GM12891 (cell line): ENCODE measurements at regions not wholly inside any gene's neighbourhood (a gene's known extent, or its start where the extent isn't known, plus 50 kb on each side); places are given as distances from the start of the nearest gene placed in this dataset.

Experiments used
- POLR2A ChIP-seq: IDR thresholded peaks from 2 replicates; pipeline ENCODE4 v1.6.1; 2011; ENCODE audit warnings: low read depth, low read length, control low read depth
- TAF1 ChIP-seq: IDR thresholded peaks from 2 replicates; pipeline ENCODE4 v1.6.1; 2011; ENCODE audit warnings: low read depth, low read length, control low read depth

DNA sequence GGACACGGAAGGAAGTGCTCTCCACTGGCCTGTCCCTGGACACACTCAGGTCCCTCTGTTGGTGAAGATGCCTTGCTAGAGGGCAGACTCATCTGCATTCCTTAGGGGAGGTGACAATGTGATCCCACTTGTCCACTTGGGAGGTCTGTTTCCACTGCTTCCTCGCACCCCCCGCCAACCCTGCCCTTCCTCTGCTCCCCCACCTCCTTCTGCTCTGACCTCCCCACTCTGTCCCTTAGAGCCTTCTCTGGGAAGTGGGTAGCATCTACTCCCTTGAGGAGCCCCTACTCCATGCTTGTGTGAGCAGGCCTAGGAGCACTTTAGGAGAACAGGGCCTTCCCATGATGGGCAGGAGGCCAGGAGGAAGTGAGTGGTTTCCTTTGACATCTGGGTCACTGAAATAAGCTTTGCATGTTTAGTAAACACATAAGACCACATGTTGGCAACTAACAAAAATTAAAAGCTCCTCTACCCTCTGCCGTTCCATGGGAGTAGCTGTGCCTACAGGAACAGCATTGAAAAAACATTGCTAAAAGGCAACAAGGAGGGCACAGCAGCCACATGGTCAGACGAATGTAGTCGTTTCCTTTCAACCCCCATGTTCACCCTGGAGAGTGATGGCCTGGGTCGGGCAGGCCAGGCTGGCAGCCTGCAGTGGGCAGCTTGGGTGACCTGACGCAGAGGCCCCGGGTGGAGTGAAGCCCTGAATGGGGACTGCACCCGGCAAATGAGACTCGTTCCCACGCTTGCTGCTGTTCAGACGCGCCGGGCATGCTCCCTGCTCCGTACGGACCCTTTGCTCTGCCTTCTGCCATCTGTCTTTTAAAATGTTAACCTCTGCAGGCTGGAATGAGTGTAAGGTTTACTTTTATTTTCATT, 634.0 kb downstream of the IRX1 start:
- TF ChIP-seq TAF1 (no peak), POLR2A (no peak)
